Right lobe of liver (tissue), 4 donors: ENCODE measurements at regions not wholly inside any gene's neighbourhood (a gene's known extent, or its start where the extent isn't known, plus 50 kb on each side); places are given as distances from the start of the nearest gene placed in this dataset.

ENCODE experiments used
- CTCF ChIP-seq, 4 donors: fragments of 200-600 bp in 3 of 4; fragments of 450-650 bp in 1 of 4; IDR thresholded peaks; one replicate each; pipeline versions ENCODE4 v1.5.1 to v1.8.0; 2016 to 2022; ENCODE audit warnings: antibody characterized with exemption in 4 of 4, mild to moderate bottlenecking in 2 of 4
- POLR2A ChIP-seq: fragments of 450-650 bp; IDR thresholded peaks from one replicate; pipeline ENCODE4 v1.6.1; 2017; ENCODE audit warnings: antibody characterized with exemption, mild to moderate bottlenecking
- donor health status: DM: no; HTN: no; CAD: no.
- donor health status: DM: no; HTN: no; CAD: no.
- donor health status: DM: no; HTN: yes; CAD: no.

- no peak for TF ChIP-seq POLR2A
- no peak for TF ChIP-seq CTCF (IDR thresholded peaks at IDR 0.05)
Observed at GRCh38 chr12:124678421-124678893, 111.0 kb upstream of the NCOR2 start.
